HG03575 (cell line): ENCODE measurements at regions not wholly inside any gene's neighbourhood (a gene's known extent, or its start where the extent isn't known, plus 50 kb on each side); places are given as distances from the start of the nearest gene placed in this dataset.

Experiments
- ATAC-seq: cut with Tn5 transposase; IDR thresholded peaks from one replicate; pipeline ENCODE4 v1.9.1; 2021; ENCODE audit not compliant: unreplicated experiment, insufficient number of reproducible peaks, low FRiP score; ENCODE audit errors: extremely low read depth

DNA sequence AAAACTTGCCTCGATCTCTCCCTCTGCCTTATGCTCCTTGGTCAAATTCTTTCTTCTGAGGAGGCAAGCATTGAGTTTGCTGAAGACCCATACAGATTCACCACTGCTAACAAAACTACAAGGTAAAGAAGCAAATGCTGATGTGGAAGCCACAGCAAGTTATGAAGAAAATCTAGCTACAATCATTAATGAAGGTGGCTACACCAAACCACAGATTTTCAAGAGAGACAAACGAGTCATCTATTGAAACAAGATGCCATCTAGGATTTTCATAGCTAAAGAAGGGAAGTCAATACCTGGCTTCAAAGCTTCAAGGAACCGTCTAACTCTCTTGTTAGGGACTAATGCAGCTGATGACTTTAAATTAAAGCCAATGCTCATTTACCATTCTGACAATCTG lies 203.2 kb downstream of the METTL4 start:
- no peak for ATAC-seq

DNA sequence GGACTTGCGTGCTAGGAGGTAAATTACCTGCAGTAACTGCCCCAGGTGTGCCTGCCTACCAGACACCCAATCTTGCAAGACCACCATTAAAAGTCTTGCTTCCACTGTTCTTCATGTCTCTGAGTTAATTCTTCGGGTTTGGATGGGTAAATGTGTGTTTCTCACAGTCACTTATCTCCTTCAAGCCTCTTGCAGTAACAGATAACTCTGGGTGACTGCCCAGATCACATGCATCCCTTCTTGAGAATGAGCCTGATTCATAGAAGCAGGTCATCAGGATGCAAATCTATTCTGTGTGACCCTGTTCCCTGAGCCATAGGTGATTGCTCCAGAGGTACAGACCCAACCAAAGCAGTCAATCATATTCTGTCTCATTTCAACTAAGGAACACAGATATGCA lies 194.6 kb downstream of the METTL4 start:
- ATAC-seq, result no peak

DNA sequence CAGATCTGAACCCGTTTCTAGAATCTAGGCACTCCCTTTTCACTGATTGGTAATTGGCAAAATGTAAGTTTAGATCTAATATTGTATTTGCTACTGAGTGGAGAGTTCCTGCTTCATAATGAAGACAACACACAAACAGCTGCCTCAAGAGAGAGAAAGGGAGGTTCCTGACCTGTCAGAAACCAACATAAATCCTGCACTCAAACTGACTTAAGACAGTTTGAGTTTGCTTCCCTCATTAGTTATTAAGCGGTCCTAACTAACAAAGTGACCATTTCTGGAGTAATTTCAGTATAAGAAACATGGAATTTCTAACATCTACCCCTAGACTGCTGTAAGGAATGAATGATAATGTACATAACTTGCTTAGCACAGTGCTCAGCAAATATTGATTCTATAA lies 191.2 kb downstream of the METTL4 start:
- no peak for ATAC-seq

DNA sequence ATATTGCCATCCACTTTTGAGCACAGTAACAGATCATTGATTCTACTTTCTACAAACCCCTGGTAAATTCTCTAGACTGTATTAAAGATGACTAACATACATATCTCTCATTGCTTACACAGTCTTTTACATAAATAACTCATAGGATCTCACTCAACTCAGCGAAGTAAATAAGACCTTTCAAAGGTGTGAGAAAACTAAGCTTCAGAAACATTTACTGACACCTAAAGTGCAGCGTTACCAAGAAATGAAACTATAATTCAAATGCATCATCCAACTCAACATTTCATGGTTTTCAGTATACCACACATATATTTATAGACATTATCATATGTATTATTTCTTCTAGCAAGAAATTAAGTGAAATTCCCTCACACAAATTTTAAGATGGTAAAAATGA lies 189.8 kb downstream of the METTL4 start:
- no peak for ATAC-seq

DNA sequence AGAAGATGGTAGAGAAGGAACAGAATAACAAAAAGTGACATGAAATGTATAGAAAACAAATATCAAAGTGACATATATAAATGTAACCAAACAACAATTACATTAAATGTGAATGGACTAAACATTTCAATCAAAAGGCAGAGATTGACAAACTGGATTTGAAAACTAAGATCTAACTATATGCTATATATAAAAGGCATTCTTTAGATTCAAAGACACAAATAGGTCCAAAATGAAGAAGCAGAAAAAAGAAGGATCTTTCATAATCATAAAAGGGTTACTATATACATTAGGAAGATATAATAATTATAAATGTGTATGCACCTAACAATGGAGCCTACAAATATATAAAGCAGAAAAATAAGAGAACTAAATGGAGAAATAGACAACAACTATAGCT lies 183.7 kb downstream of the METTL4 start:
- ATAC-seq, result no peak

DNA sequence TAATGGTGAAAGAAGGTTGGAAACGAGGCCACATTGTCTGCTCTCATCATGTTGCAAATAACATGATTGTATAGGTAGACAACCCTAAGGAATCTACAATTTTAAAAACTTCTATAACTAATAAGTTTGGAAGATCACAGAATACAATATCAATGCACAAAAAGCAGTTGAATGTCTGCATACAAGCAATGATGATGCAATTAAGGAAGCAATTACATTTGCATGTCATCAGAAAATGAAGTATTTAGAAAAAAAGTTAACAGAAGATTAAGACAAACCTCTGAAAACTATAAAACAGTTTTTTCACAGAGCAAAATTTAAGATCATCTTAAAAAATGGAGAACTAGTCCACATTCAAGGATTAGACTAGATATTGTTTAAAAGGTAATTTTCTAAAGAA lies 181.1 kb downstream of the METTL4 start:
- no peak for ATAC-seq

DNA sequence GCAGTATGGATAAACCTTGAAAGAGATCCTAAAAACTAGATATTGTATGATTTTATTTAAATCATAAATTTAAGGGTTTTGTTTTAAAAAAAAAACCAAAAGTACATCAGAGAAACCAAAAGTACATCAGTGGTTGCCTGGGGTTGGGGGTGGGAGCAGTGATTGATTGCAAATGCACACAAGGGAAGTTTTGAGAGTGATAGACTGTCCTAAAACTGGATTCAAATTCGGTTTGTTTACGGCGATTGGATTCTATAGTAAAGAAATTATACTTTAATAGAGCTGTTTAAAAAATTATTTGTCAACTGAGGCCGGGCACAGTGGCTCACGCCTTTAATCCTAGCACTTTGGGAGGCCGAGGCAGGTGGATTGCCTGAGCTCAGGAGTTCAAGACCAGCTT lies 179.8 kb downstream of the METTL4 start:
- ATAC-seq, result no peak

DNA sequence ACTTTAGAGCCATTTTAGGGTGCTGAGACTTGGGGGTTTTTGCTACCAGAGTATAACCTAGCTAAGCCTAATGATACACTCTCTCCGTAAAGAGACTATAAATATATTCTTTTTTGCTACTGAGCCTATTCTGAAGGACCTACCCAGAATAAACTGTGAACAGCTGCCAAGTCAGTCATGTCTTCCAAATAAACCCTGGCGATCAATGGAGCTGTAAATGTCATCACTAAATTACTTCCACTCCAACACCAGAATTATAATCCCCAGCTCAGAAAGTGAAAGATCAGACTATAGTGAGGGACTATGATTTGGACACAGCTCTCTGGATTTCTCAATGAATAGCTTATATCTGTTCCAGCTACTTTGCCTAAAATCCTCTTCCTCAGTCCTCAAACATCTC lies 178.9 kb downstream of the METTL4 start:
- ATAC-seq, result no peak

DNA sequence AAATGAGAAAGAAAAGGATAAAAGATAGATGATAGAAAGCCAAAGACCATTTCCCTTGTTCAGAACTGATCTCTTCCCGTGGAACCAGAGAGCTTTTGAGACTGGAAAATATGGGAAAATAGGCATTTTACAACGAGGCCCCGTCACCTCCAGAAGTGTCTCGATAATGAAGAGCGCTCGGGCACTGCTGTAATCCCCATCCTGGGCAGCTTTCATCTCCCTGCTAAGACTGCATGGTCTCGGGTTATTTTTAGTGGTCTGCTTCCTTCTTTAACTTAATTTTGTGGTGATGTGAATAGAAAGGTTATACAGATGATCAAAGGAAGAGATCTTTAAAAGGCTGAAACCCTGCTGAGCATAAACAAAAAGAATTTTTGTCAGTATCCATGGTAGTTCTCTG lies 176.6 kb downstream of the METTL4 start:
- ATAC-seq, result no peak

DNA sequence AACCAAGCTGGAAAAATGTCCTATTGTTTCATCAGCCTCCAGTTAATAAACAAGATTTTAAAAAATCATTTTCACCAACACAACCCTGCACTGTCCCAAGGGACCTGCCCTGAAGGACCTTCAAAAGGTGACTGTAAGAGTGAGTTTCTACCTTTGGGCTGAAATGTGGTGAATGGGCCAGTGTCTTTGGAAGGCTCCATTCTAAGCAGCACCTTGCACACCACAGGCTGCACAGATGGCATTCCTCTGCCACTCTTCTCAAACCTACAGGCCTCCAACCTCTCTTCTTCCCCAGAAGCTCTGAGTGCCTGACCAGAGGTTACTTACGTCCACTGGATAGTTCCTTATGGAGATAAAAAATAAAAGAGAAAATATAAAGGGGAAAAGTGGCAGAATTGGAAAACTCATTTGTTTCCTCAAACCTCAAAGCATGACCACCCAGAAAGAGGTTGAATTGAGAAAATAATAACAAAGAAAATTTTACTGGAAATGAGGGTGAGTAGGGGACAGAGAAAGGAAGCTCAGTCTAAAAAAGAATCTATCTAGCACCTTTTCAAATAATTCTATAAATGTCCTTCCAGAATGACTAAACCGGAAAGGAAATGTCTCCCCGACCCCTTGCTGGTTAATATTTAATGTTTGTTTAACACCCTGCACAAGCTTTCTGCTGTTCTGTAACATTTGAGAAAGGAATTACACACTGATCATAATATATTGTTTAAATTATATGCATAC lies 175.7 kb downstream of the METTL4 start:
- no peak for ATAC-seq

DNA sequence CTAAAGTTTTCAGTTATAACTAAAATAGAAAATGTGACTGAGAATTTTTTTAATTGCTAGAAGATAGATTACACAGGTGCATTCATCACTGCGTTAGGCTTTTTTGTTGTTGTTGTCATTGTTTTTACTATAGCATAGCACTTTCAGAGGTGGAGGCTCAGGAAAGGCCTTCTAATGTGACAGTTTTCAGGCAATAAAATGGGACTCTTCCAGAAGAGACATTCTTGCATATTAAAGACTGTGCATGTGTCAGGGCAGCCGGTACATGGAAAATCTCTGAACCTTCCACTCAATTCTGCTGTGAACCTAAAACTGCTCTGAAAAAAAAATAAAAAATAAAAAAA lies 175.2 kb downstream of the METTL4 start:
- no peak for ATAC-seq

DNA sequence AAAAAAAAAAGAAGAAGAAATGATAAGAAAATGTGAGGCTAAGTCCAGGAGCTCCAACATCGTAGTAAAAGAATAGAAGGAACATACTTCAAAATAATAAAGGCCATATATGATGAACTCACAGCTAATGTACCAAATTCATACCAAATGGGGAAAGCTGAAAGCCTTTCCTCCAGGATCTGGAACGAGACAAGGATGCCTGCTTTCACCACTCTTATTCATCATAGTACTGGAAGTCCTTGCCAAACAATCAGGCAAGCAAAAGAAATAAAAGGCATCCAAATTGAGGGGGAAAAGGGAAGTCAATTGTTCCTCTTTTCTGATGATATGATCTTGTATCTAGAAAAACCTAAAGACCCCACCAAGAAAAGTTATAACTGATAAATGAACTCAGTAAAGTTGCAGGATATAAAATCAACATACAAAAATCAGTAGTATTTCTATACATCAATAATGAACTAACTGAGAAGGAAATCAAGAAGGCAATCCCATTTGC lies 170.6 kb downstream of the METTL4 start:
- ATAC-seq, result no peak

DNA sequence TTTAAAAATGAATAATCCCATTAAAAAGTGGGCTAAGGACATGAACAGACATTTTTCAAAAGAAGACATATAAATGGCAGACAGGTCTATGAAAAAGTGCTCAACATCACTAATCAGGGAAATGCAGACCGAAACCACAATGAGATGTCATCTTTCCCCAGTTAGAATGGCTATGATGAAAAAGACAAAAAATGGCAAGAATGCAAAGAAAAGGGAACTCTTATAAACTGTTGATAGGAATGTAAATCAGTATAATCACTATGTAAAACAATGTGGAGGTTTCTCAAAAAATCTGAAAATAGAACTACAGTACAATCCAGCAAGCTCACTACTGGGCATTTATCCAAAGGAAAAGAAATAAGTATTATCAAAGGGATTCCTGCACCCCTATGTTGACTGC lies 169.2 kb downstream of the METTL4 start:
- ATAC-seq, result no peak

DNA sequence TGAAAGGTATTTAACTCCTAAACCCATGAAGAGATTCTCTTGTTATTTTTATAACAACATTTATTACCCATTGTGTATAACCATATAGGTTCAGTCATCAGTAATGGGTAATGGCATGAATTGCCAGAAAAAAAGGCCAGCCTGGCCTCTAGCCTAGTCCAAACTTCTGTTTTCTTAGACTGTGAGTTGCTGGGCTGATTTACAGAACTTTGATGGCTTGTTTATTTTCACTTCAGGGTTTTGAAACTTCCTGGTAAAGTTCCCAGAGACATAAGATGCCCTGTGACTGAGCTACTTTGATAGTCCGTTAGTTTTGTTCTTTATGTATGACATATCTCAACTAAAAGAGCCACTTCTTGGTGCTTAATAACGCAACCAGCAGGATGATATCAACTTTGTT lies 164.8 kb downstream of the METTL4 start:
- ATAC-seq, result no peak

DNA sequence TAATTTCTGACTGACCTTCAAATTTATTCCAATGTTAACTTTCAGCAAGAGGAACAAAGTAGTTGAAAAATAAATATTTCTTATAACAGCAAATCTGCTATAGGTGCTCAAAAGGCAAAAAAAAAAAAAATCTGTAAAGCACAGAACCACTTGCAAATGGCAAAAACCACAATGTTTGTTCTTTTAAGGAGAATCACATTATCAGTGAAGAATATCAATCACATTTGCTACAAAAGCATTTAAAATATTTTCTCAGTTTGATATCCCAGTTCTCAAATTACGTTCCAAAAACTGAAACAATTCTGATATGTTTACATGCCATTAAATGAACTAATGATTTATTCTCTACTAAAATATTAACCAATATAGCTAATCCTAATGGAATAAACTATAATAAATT lies 163.3 kb downstream of the METTL4 start:
- no peak for ATAC-seq

DNA sequence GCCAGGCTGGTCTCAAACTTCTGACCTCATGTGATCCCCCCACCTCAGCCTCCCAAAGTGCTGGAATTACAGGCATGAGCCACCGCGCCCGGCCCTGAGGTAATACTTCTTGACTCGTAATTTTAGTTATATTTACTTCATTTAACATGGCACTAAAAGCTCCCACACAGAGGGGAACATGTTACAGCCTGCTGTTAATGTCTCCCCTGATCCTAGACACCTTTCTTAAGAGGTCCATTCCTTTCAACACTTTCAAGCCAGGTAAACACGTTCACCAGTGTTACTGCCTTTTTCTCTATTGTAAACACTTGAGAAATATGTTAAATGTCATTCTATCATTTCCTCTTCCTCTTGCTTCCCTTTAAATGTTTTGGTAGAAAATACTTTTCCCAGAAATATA lies 161.4 kb downstream of the METTL4 start:
- no peak for ATAC-seq

DNA sequence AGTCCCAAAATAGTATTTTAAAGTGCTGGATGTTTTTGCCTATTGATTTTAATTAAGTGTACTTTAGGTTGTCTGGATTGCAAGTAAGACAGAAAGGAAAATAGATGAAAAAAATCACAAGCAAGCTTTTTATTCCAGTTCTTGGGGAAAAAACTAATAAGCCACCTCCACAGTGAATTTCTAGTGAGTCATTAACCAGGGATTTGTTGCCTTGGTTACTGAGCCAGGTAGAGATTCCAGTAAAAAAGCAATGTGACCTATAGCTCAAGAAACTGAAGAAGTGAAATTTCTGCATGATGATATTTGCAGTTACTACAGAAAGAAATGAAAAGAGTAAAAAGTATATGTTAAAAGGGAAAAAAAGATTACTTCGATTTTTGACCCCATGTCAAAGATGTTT lies 160.6 kb downstream of the METTL4 start:
- no peak for ATAC-seq

DNA sequence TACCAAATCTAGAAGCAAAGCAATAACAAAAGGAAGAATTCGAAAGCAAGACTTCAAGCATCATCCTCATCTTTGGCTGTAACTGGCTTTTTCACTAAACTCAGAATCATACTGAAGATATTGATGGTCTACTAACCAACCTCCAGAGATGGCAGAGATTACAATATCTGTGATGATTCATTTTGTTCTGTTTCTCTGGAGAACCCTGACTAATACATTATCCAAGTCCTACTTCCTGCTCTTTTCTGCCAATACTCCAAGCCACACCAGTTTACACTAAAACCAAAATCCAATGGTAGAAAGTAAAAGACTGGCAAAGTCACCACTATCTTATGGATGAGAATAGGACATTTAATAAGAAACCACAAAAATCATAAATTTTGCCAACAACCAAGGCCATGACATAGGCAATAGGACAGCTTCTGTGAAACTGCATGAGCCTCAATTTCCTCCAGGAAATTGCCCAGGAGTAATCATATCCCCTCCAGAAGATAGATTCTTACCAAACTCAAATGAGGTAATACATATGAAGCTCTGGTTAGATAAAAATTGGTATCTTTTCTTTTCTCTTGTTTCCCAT lies 159.8 kb downstream of the METTL4 start:
- no peak for ATAC-seq

DNA sequence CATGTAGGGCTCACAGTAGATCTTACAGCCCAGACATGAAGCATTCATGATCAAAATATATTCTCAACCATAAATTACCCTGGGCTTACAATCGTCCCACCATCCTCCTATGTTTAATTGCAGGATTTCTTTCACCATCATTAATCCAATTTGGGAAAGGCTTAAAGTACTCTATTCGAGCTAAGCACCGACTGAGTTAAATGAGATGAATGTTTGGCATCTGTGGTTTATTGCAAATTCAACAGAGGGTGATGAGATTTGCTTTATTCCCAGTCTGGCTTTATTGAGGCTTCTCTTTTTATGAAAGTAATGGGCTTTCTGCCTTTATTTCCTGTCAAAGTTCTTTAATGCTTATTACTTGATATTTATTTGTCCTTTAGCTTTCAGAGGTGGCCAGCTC lies 159.0 kb downstream of the METTL4 start:
- ATAC-seq, result no peak

DNA sequence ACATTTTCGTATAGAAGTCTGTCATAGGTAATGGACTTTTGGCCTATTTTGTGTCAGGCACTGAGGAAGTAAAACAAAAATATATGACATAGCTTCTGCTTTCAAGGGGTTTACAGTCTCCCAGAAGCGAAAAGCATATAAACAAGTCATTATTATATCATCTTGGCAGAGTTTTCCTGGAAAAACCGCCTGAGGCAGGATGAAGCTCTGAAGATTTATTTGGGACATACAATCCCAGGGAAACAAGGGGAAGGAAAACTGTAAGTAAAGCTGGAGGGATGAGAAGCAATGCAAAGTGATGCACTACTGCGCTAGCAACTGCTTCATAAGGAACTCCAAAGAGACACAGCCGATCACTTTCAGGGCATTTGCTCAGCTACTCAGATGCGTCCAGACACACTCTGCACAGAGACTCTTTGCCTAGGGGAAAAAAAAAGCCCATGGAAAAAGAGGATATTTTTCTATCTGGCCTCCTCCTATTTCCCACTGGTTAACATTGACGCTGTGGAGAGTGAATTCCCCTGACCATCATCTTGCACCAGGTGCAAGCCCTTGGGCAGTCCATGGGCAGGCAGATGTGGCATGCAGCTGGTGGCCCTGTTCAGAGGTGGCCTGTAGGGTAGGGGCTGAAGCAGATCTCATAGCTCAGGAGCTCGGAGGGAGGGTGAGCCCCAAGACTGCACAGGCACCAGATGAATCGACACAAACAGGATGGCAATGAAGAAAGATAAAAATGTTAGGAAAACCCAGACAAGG lies 158.1 kb downstream of the METTL4 start:
- ATAC-seq, result no peak
